HUES48 (cell line): ENCODE measurements at regions not wholly inside any gene's neighbourhood (a gene's known extent, or its start where the extent isn't known, plus 50 kb on each side); places are given as distances from the start of the nearest gene placed in this dataset.

Experiments used
- H3K27ac ChIP-seq: one replicate; pipeline ENCODE4 v1.7.0; 2013; ENCODE audit warnings: low read depth, low read length, inconsistent platforms
- H3K27me3 ChIP-seq: 2 replicates; pipeline ENCODE4 v1.6.1; 2013; ENCODE audit warnings: mild to moderate bottlenecking, low read length; ENCODE audit not compliant: control insufficient read depth, insufficient read depth
- H3K36me3 ChIP-seq: 2 replicates; pipeline ENCODE4 v1.6.1; 2013; ENCODE audit warnings: low read length; ENCODE audit not compliant: control insufficient read depth, insufficient read depth
- H3K4me1 ChIP-seq: 2 replicates; pipeline ENCODE4 v1.6.1; 2013; ENCODE audit warnings: mild to moderate bottlenecking, low read length; ENCODE audit not compliant: control insufficient read depth, insufficient read depth
- H3K4me3 ChIP-seq: 2 replicates; pipeline ENCODE4 v1.5.1; 2013; ENCODE audit warnings: mild to moderate bottlenecking, low read depth, low read length
- H3K9ac ChIP-seq: 2 replicates; pipeline ENCODE4 v1.6.1; 2013; ENCODE audit warnings: mild to moderate bottlenecking, low read depth, low read length, moderate library complexity
- H3K9me3 ChIP-seq: 2 replicates; pipeline ENCODE4 v1.6.1; 2013; ENCODE audit warnings: low read length; ENCODE audit not compliant: control insufficient read depth, insufficient read depth

- no peaks in the 10 kb centered on the region for H3K4me1 ChIP-seq
- H3K4me3 ChIP-seq: no peak overlapping the region
- no peaks in the 10 kb centered on the region for H3K27me3 ChIP-seq
- no peak overlapping the region for H3K27ac ChIP-seq
- H3K36me3 ChIP-seq: no peaks in the 10 kb centered on the region
- no peak overlapping the region for H3K9ac ChIP-seq
- H3K9me3 ChIP-seq: no peaks in the 10 kb centered on the region
These were observed 243.9 kb downstream of the LY86 start for GRCh38 chr6:6832439-6832838.

GRCh38 chr6:6834356-6835222, 246.1 kb downstream of the LY86 start:
- H3K27ac ChIP-seq: no peak overlapping the region
- H3K9ac ChIP-seq: no peak overlapping the region
- no peak overlapping the region for H3K4me3 ChIP-seq
- no peaks in the 10 kb centered on the region for H3K4me1 ChIP-seq
- H3K36me3 ChIP-seq: no peaks in the 10 kb centered on the region
- no peaks in the 10 kb centered on the region for H3K9me3 ChIP-seq
- H3K27me3 ChIP-seq: no peaks in the 10 kb centered on the region

GRCh38 chr6:6835223-6835503, 246.6 kb downstream of the LY86 start:
- H3K9me3 ChIP-seq: no peaks in the 10 kb centered on the region
- H3K27me3 ChIP-seq: no peaks in the 10 kb centered on the region
- H3K36me3 ChIP-seq: no peaks in the 10 kb centered on the region
- H3K4me3 ChIP-seq: no peak overlapping the region
- no peak overlapping the region for H3K9ac ChIP-seq
- H3K4me1 ChIP-seq: no peaks in the 10 kb centered on the region
- no peak overlapping the region for H3K27ac ChIP-seq

- no peaks in the 10 kb centered on the region for H3K9me3 ChIP-seq
These were observed 248.3 kb downstream of the LY86 start for GRCh38 chr6:6836609-6837406.

GRCh38 chr6:6837541-6838080, 249.1 kb downstream of the LY86 start:
- no peaks in the 10 kb centered on the region for H3K9me3 ChIP-seq
- no peak overlapping the region for H3K9ac ChIP-seq
- H3K36me3 ChIP-seq: no peaks in the 10 kb centered on the region
- no peak overlapping the region for H3K4me3 ChIP-seq
- H3K27ac ChIP-seq: no peak overlapping the region
- H3K27me3 ChIP-seq: no peaks in the 10 kb centered on the region
- no peaks in the 10 kb centered on the region for H3K4me1 ChIP-seq

More at GRCh38 chr6:6836609-6837406, 248.3 kb downstream of the LY86 start:
- no peaks in the 10 kb centered on the region for H3K4me1 ChIP-seq
- H3K27me3 ChIP-seq: no peaks in the 10 kb centered on the region
- H3K4me3 ChIP-seq: no peak overlapping the region
- H3K36me3 ChIP-seq: no peaks in the 10 kb centered on the region
- H3K27ac ChIP-seq: no peak overlapping the region
- no peak overlapping the region for H3K9ac ChIP-seq

GRCh38 chr6:6840831-6841291, 252.3 kb downstream of the LY86 start:
- Histone ChIP-seq H3K4me1 (0 out of 2 replicates have a peak, but pooled peaks cover 5% of the 10 kb centered on the region), H3K9me3 (no peaks in the 10 kb centered on the region; the same call in 1 of the 2 replicates), H3K27me3 (no peaks in the 10 kb centered on the region), H3K9ac (no peak overlapping the region), H3K36me3 (no peaks in the 10 kb centered on the region), H3K27ac (no peak overlapping the region), H3K4me3 (no peak overlapping the region)

- H3K4me1 ChIP-seq: 0 out of 2 replicates have a peak, but pooled peaks cover 5% of the 10 kb centered on the region
These were observed 253.1 kb downstream of the LY86 start for GRCh38 chr6:6841571-6841970.

GRCh38 chr6:6842291-6842690, 253.8 kb downstream of the LY86 start:
- Histone ChIP-seq H3K27me3 (no peaks in the 10 kb centered on the region), H3K36me3 (no peaks in the 10 kb centered on the region), H3K9me3 (no peaks in the 10 kb centered on the region; the same call in 1 of the 2 replicates), H3K4me3 (no peak overlapping the region), H3K9ac (no peak overlapping the region), H3K4me1 (0 out of 2 replicates have a peak, but pooled peaks cover 5% of the 10 kb centered on the region), H3K27ac (no peak overlapping the region)

More at GRCh38 chr6:6841571-6841970, 253.1 kb downstream of the LY86 start:
- Histone ChIP-seq H3K9ac (no peak overlapping the region), H3K36me3 (no peaks in the 10 kb centered on the region), H3K9me3 (no peaks in the 10 kb centered on the region; the same call in 1 of the 2 replicates), H3K27me3 (no peaks in the 10 kb centered on the region), H3K27ac (no peak overlapping the region), H3K4me3 (no peak overlapping the region)

- Histone ChIP-seq H3K36me3 (no peaks in the 10 kb centered on the region), H3K9me3 (no peaks in the 10 kb centered on the region; the same call in 1 of the 2 replicates), H3K27ac (peak overlapping the region; percentile 5), H3K4me3 (no peak overlapping the region), H3K4me1 (0 out of 2 replicates have a peak, but pooled peaks cover 5% of the 10 kb centered on the region), H3K27me3 (no peaks in the 10 kb centered on the region), H3K9ac (no peak overlapping the region)
These were observed 254.6 kb downstream of the LY86 start for GRCh38 chr6:6843057-6843627.

- Histone ChIP-seq H3K36me3 (no peaks in the 10 kb centered on the region), H3K9ac (no peak overlapping the region), H3K4me1 (0 out of 2 replicates have a peak, but pooled peaks cover 5% of the 10 kb centered on the region), H3K27ac (no peak overlapping the region), H3K9me3 (no peaks in the 10 kb centered on the region; the same call in 1 of the 2 replicates), H3K4me3 (no peak overlapping the region), H3K27me3 (no peaks in the 10 kb centered on the region)
These were observed 255.3 kb downstream of the LY86 start for GRCh38 chr6:6843777-6844176.
